ENCODE measurements at regions not wholly inside any gene's neighbourhood (a gene's known extent, or its start where the extent isn't known, plus 50 kb on each side); places are given as distances from the start of the nearest gene placed in this dataset.

DNA sequence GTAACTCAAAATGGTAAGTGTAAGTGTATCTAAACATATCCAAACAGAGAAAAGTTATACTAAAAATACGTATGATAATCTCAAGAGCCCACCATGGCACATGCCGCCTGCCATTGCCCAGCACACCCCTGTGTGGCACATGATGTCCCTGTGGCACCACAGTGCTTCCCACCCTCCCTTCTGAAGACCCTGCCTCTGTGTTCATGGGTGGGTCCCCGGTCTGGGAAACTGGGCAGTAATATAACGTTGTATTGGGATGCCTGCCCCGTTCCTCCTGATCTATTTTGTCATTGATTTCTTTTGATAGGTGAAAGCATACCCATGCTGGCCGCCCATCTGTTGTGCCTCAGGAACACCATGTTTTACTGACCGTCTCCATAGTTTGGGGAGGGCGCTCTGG is 296.8 kb upstream of the SHH start:
- no peaks in the 10 kb centered on the region for H3K36me3 ChIP-seq
- no peak overlapping the region for H3K4me3 ChIP-seq
- TF ChIP-seq, protein P1, sequence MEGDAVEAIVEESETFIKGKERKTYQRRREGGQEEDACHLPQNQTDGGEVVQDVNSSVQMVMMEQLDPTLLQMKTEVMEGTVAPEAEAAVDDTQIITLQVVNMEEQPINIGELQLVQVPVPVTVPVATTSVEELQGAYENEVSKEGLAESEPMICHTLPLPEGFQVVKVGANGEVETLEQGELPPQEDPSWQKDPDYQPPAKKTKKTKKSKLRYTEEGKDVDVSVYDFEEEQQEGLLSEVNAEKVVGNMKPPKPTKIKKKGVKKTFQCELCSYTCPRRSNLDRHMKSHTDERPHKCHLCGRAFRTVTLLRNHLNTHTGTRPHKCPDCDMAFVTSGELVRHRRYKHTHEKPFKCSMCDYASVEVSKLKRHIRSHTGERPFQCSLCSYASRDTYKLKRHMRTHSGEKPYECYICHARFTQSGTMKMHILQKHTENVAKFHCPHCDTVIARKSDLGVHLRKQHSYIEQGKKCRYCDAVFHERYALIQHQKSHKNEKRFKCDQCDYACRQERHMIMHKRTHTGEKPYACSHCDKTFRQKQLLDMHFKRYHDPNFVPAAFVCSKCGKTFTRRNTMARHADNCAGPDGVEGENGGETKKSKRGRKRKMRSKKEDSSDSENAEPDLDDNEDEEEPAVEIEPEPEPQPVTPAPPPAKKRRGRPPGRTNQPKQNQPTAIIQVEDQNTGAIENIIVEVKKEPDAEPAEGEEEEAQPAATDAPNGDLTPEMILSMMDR (IDR thresholded peaks at IDR 0.05) = no peak
- no peaks in the 10 kb centered on the region for H3K27me3 ChIP-seq
- no peaks in the 10 kb centered on the region for H3K4me1 ChIP-seq
- H3K9me3 ChIP-seq = no peaks in the 10 kb centered on the region
- intact Hi-C loops (cut with DNase I; ENCODE audit: low total_unique reads) = no loop called here
- no peak overlapping the region for H3K27ac ChIP-seq
- no peak for DNase-seq

DNA sequence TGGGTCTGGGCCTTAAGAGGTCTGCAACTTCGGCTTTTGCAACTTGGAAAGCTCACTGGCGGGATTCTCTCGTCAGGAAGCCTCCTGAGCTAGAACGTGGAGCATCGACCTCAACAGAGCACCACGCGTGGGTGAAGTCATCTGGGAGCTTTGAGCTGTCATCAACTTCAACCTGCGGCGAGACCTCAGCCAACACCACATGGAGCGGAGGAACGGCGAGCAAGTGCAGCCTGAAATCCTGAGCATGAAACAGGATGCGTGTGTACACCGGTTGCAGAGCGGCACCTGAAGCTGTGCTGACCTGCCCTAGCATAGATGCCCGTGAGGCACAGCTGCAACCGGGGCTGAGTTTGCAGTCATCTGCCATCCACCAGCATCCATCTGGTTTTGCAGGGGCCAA is 295.7 kb upstream of the SHH start:
- Histone ChIP-seq H3K4me1 (no peaks in the 10 kb centered on the region), H3K27ac (no peak overlapping the region), H3K9me3 (no peaks in the 10 kb centered on the region), H3K27me3 (no peaks in the 10 kb centered on the region), H3K4me3 (no peak overlapping the region), H3K36me3 (no peaks in the 10 kb centered on the region)
- intact Hi-C loops (cut with DNase I; ENCODE audit: low total_unique reads) = no loop called here
- TF ChIP-seq, protein P1 (IDR thresholded peaks at IDR 0.05) = no peak
- peak in 1 of 2 donors; percentile 37 for DNase-seq

DNA sequence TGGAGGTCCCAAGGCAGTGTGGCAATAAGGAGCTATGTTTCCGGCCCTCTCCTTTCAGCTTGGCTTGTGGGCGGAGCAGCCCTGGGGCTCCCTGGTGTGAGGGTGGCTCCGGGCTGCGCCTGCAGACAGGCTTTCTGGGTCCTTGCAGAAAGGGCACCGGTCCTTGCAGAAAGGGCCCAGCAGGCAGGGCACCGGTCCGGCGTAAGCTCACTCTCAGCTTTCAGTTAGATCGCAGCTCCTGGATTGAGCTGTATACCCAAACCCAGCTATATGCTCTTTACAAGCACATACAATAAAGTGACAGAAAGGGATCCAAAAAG is 293.8 kb upstream of the SHH start:
- DNase-seq = no peak
- intact Hi-C loops (cut with DNase I; ENCODE audit: low total_unique reads) = no loop called here
- no peak overlapping the region for H3K4me3 ChIP-seq
- H3K27ac ChIP-seq = no peak overlapping the region
- no peaks in the 10 kb centered on the region for H3K36me3 ChIP-seq
- H3K9me3 ChIP-seq = no peaks in the 10 kb centered on the region
- H3K27me3 ChIP-seq = no peaks in the 10 kb centered on the region
- H3K4me1 ChIP-seq = no peaks in the 10 kb centered on the region
- TF ChIP-seq, protein P1 (IDR thresholded peaks at IDR 0.05) = no peak

DNA sequence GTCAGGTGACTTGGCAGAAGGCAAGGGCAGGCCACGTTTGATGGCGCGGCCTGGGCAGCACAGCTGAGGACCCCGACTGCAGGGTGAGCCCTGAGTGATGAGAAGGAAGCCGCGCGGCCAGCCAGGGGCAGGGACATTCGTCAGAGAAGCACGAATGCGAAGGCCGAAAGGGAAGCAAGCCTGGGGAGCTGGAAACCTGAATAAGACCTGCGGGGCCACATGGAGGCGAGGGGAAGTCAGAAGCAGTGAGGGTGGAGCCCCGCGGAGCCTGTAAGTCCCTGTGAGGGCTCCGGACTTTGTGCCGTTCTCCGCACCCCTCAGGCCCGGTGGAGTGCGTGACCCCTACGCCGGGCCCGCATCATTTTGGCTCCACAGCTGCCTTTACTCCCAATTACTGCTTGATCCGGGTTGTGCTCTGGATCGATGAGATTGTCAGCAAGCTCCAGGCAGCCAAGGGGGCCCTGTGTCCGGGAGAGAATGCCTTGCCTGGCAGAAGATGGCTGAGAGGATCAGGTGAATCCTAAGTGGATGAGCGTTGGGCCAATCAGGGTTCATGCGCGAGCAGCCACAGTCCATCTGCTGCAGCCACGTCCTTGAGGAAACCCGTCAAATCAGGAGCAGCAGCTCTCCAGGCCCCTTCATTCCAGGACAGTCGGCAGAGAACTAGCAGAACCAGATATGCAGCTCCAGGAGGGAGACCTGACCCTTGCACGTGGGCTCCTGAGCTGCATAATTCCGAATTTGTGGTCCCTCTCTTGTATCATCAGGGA is 293.3 kb upstream of the SHH start:
- no peak overlapping the region for H3K4me3 ChIP-seq
- H3K27me3 ChIP-seq = no peaks in the 10 kb centered on the region
- TF ChIP-seq, protein P1 (IDR thresholded peaks at IDR 0.05) = no peak

DNA sequence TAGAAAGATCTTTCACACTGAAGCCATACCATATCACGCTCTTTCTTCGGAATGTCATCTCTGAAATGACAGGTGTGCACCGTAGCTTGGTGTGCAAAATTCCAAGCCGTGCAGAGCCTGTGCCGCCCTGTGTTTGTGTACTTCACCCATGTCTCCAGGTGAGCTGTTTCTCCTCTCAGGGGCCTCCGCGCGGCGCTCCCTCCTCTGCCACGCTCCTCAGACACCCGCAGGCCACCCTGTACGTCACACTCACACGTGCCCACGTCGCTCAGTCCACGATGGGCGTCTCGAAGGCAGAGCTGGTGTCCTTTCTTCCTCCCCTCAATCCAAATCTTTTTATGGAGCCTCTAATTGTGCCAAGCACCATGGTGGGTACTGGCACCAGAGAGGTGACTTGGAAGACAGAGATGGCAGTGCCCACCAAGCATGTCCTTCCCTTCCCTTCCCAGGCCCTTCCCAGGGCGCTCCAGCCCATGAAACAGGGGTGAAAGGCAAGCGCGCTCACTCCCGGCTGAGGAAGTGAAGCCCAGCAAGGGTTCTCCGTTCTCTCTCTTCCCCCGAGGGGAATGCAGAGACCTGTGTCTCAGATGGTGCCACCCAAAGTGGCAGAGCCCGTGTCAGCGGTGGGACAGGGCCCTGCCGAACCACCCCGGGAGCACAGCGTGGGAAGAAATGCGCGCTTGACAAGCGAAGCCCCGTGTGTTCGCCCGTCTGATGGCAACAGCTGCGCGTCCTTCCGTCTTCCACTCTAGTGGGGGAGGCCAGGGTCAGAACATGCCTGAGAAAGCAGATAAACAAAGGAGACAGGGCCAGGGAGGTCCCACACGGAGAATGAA is 292.5 kb upstream of the SHH start:
- H3K36me3 ChIP-seq = no peaks in the 10 kb centered on the region
- H3K4me3 ChIP-seq = no peak overlapping the region
- H3K4me1 ChIP-seq = no peaks in the 10 kb centered on the region
- DNase-seq = peak in 1 of 2 donors; percentile 53
- no peaks in the 10 kb centered on the region for H3K27me3 ChIP-seq
- no peak overlapping the region for H3K27ac ChIP-seq
- H3K9me3 ChIP-seq = no peaks in the 10 kb centered on the region
- intact Hi-C loops (cut with DNase I; ENCODE audit: low total_unique reads) = no loop called here
- TF ChIP-seq, protein P1 (IDR thresholded peaks at IDR 0.05) = no peak

More for the DNA sequence above, 293.3 kb upstream of the SHH start:
- peak in 1 of 2 donors; percentile 49 for DNase-seq
- Histone ChIP-seq H3K9me3 (no peaks in the 10 kb centered on the region), H3K4me1 (no peaks in the 10 kb centered on the region), H3K36me3 (no peaks in the 10 kb centered on the region), H3K27ac (no peak overlapping the region)
- intact Hi-C loops (cut with DNase I; ENCODE audit: low total_unique reads) = no loop called here
